Retinal pigment epithelial cell (primary cell): ENCODE measurements at regions not wholly inside any gene's neighbourhood (a gene's known extent, or its start where the extent isn't known, plus 50 kb on each side); places are given as distances from the start of the nearest gene placed in this dataset.
A peak's percentile ranks its signal among the peaks of the same experiment; 100 is the strongest.

Experiments used
- DNase-seq: peaks from one replicate; pipeline ENCODE4 v3.0.0-alpha.2; 2010; ENCODE audit warnings: low read depth
- H3K4me3 ChIP-seq: 2 replicates; pipeline ENCODE4 v1.5.1; 2011; ENCODE audit warnings: mild to moderate bottlenecking, low read length, control low read depth, moderate library complexity
- TF ChIP-seq, protein P1 (sequence below): conservative IDR thresholded peaks from 2 replicates; pipeline ENCODE4 v1.5.1; 2011; ENCODE audit warnings: low read depth, low read length, control low read depth, inconsistent platforms

GRCh38 chr7:84368122-84368521 is 173.5 kb upstream of the SEMA3A start:
- DNase-seq, result no peak
- TF ChIP-seq, protein P1, sequence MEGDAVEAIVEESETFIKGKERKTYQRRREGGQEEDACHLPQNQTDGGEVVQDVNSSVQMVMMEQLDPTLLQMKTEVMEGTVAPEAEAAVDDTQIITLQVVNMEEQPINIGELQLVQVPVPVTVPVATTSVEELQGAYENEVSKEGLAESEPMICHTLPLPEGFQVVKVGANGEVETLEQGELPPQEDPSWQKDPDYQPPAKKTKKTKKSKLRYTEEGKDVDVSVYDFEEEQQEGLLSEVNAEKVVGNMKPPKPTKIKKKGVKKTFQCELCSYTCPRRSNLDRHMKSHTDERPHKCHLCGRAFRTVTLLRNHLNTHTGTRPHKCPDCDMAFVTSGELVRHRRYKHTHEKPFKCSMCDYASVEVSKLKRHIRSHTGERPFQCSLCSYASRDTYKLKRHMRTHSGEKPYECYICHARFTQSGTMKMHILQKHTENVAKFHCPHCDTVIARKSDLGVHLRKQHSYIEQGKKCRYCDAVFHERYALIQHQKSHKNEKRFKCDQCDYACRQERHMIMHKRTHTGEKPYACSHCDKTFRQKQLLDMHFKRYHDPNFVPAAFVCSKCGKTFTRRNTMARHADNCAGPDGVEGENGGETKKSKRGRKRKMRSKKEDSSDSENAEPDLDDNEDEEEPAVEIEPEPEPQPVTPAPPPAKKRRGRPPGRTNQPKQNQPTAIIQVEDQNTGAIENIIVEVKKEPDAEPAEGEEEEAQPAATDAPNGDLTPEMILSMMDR, result no peak
- H3K4me3 ChIP-seq, result no peak overlapping the region

- H3K4me3 ChIP-seq, result no peak overlapping the region
- DNase-seq, result peak; percentile 9
- TF ChIP-seq, protein P1, result no peak
Measured at GRCh38 chr7:84364708-84365107, 170.1 kb upstream of the SEMA3A start.

DNA sequence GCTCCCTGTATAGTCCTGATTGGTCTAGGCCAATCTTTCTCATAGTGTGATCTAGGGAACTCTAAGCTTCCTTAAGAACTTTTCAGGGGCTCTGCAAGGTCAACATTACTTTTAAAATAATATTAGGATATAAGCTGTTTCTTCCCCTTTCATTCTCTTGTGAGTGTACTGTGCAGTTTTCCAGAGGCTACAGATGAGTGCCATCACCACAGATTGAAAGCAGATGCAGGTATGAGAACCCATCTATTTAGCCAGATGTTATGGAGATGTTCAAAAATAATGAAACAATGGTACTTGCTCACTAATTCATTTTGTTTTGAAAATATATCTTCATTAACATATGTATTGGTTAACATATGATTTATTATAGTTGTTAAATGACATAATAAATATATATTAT is 169.2 kb upstream of the SEMA3A start:
- no peak for DNase-seq
- H3K4me3 ChIP-seq, result no peak overlapping the region
- TF ChIP-seq, protein P1, result no peak

- DNase-seq, result no peak
- TF ChIP-seq, protein P1, result no peak
- H3K4me3 ChIP-seq, result no peak overlapping the region
Measured at GRCh38 chr7:84362828-84363227, 168.2 kb upstream of the SEMA3A start.

GRCh38 chr7:84362360-84362759 is 167.8 kb upstream of the SEMA3A start:
- TF ChIP-seq, protein P1, result no peak
- H3K4me3 ChIP-seq, result no peak overlapping the region
- no peak for DNase-seq

GRCh38 chr7:84354866-84355265 is 160.3 kb upstream of the SEMA3A start:
- TF ChIP-seq, protein P1, result no peak
- H3K4me3 ChIP-seq, result no peak overlapping the region
- DNase-seq, result no peak

DNA sequence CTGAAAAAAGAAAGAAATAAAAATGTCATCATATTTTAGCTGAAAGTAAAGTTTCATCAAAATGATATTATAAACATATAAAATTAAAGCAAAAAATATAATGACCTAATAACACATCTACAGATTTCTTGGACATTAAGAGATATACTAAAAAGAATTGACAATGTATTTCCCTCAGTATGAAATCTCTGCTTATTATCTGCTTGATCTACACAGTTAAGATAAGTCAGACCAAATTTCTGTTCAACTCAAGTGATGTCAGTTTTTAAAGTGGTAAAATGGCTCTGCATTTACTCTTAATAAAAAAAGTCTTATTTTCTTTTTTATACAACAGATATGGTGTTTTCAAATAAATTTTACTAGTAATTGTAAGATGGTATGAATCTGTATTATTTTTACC is 159.4 kb upstream of the SEMA3A start:
- DNase-seq, result no peak
- H3K4me3 ChIP-seq, result no peak overlapping the region
- TF ChIP-seq, protein P1, result no peak
